ENCODE measurements at regions not wholly inside any gene's neighbourhood (a gene's known extent, or its start where the extent isn't known, plus 50 kb on each side); places are given as distances from the start of the nearest gene placed in this dataset.

GRCh38 chr15:75114327-75114726 is 87.4 kb upstream of the C15orf39 start:
- TF ChIP-seq CTCF (IDR thresholded peaks at IDR 0.05): no peak
- TF ChIP-seq POLR2A (IDR thresholded peaks at IDR 0.05): no peak

Measured in vagina (tissue), 2 donors.